ENCODE measurements at regions not wholly inside any gene's neighbourhood (a gene's known extent, or its start where the extent isn't known, plus 50 kb on each side); places are given as distances from the start of the nearest gene placed in this dataset.

DNA sequence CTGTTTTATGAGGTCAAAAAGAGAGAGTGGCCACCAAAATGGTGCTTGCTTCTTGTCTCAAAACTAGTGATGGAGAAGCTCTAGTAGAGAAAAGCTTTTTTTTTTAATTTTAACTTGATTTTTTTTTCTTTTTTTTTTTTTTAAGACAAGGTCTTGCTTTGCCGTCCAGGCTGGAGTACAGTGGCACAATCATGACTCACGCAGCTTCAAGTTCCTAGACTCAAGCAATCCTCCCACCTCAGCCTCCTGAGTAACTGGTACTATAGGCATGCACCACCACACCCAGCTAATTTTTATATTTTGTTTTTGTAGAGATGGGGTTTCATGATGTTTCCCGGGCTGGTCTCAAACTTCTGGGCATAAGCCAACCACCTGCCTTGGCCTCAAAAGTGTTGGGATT is 279.0 kb downstream of the TBC1D4 start:
- H3K4me3 ChIP-seq (ENCODE audit: control insufficient read depth, low read depth, low read length): no peak overlapping the region
- DNase-seq (ENCODE audit: low read depth): no peak
- TF ChIP-seq, protein P1, sequence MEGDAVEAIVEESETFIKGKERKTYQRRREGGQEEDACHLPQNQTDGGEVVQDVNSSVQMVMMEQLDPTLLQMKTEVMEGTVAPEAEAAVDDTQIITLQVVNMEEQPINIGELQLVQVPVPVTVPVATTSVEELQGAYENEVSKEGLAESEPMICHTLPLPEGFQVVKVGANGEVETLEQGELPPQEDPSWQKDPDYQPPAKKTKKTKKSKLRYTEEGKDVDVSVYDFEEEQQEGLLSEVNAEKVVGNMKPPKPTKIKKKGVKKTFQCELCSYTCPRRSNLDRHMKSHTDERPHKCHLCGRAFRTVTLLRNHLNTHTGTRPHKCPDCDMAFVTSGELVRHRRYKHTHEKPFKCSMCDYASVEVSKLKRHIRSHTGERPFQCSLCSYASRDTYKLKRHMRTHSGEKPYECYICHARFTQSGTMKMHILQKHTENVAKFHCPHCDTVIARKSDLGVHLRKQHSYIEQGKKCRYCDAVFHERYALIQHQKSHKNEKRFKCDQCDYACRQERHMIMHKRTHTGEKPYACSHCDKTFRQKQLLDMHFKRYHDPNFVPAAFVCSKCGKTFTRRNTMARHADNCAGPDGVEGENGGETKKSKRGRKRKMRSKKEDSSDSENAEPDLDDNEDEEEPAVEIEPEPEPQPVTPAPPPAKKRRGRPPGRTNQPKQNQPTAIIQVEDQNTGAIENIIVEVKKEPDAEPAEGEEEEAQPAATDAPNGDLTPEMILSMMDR (conservative IDR thresholded peaks at IDR 0.05; ENCODE audit: control insufficient read depth, insufficient read depth, low read depth, low read length): no peak

DNA sequence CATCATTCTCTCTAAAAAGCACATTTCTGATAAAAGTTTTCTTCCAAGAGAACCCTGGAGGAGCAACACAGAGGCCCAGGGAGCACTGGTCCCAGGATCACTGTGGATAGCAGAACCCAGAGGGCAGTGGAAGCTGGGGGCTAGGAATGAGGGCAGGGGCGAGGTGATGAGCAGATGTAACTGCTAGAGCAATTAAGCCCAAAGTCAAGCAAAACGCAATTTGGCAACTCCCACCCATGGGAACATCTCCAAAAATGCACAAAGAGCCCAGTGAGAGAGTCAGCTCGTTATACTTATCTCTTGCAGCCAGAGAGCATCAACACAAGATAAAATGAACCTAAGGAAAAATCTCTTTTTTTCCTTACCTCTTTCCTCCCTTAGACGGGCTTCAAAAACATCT is 284.2 kb downstream of the TBC1D4 start:
- no peak for DNase-seq (ENCODE audit: low read depth)
- TF ChIP-seq, protein P1 (conservative IDR thresholded peaks at IDR 0.05; ENCODE audit: control insufficient read depth, insufficient read depth, low read depth, low read length): no peak
- no peak overlapping the region for H3K4me3 ChIP-seq (ENCODE audit: control insufficient read depth, low read depth, low read length)

DNA sequence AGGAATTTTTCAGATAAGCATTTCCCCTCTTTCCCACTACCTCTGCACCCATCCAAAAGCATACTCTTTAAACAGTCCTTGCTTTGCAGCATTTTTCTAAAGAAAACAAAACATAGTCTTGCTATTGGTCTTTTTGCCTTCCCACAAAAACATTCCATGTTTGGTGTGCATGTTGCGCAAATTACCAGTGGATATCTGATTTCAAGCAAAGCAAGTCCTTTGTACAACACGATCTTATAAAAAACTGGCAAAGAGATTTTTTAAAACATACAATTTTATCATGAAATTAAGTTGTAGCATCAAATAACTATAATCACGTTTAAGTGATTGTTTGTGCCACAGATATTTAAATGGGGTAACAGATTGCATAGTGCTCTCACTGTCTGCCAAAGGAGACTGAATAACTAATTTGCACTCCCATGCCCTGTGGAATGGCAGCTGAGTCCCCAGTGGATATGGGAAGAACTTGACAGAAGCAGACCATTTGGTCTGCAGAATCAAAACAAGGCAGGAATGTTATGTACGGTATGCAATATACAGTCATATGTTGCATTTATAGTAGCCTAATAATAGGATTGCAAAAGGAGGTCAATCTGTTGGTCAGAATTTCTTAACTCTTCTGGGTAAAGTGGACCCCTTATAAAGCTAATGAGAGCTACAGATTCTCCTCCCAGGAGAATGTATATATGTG is 285.7 kb downstream of the TBC1D4 start:
- TF ChIP-seq, protein P1 (conservative IDR thresholded peaks at IDR 0.05; ENCODE audit: control insufficient read depth, insufficient read depth, low read depth, low read length): no peak
- peak; percentile 58 for DNase-seq (ENCODE audit: low read depth)

DNA sequence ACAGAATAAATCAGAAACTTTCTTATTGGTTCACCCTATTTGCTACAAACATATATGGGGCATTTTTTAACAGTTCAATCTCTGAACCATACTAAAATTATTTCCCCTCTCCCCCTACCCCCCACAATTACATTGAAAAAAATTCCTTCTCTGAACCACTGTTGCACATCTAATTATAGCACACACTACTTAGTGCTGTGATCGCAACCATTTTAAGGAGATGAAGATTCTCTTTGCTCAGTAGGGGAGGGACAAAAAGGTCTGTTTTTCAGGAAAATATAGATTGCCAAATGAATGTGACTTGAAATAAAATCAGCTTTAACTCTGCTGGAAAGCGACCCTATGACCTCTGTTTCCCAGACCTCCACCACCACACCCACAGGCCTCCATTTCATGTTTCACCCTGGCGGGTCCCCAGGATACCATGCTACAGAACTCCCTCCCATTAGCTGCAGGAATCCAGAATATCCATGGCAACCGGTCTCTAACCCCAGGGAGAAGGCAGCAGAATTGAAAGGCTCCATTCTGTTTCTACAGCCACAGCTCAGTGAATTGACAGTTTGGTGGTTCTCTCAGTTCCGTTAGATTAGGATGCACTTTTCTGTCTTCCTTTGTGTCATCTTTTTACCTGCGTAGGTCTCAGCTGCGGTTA is 286.3 kb downstream of the TBC1D4 start:
- no peak overlapping the region for H3K4me3 ChIP-seq (ENCODE audit: control insufficient read depth, low read depth, low read length)
- no peak for DNase-seq (ENCODE audit: low read depth)
- TF ChIP-seq, protein P1 (conservative IDR thresholded peaks at IDR 0.05; ENCODE audit: control insufficient read depth, insufficient read depth, low read depth, low read length): no peak

More for the DNA sequence above, 285.7 kb downstream of the TBC1D4 start:
- H3K4me3 ChIP-seq (ENCODE audit: control insufficient read depth, low read depth, low read length): no peak overlapping the region

DNA sequence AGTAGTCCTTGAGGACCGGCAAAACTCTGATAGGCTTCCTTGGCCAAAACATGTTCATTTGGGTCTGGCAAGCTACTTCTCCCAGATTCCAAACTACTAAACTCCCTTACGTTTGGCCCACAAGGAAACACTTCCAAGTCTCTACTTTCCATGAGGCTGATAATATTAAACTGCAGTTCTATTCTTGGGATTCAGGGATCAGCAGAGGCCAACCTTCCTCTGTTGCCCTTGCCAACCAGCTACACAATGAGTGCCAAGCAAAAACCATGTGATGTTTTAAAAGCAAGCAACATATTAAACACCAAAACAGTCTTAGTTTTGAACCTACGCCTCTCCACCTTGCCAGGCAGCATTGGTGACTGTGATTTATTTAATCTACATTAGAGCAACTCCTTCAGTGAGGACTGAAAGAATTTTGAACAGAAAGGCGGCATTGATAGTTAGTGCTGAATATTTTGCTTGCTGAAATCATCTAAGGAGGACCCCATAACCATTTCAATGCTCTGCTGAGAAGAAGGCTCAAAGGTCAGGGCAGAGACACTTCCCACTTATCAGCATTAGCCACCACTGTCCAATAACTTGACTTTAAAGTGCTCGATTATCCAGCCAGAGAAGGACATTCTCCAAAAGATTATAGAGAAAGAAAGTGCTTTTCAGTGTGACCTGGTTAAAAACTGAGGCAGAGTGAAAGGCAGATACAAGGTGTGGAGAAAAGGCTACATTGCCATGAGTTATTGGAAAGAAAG is 287.1 kb downstream of the TBC1D4 start:
- DNase-seq (ENCODE audit: low read depth): no peak
- TF ChIP-seq, protein P1 (conservative IDR thresholded peaks at IDR 0.05; ENCODE audit: control insufficient read depth, insufficient read depth, low read depth, low read length): no peak

DNA sequence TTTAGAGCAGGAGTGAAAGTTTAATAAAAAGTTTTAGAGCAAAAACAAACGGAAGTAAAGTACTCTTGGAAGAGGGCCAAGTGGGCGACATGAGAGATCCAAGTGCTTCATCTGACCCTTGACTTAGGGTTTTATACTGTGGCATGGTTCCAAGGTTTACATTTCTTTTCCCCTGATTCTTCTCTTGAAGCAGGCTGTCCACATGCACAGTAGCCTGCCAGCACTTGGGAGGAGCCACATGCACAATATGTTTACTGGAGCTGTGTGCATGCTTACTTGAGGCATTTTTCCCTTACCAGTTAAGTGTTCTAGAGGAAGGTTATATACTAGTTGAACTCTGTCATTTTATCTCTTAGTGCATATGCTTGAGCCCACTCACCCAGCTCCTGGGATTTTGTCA is 295.6 kb downstream of the TBC1D4 start:
- TF ChIP-seq, protein P1 (conservative IDR thresholded peaks at IDR 0.05; ENCODE audit: control insufficient read depth, insufficient read depth, low read depth, low read length): no peak
- H3K4me3 ChIP-seq (ENCODE audit: control insufficient read depth, low read depth, low read length): no peak overlapping the region
- no peak for DNase-seq (ENCODE audit: low read depth)

More for the DNA sequence above, 287.1 kb downstream of the TBC1D4 start:
- no peak overlapping the region for H3K4me3 ChIP-seq (ENCODE audit: control insufficient read depth, low read depth, low read length)
